ENCODE measurements at regions not wholly inside any gene's neighbourhood (a gene's known extent, or its start where the extent isn't known, plus 50 kb on each side); places are given as distances from the start of the nearest gene placed in this dataset.

- TF ChIP-seq CTCF (IDR thresholded peaks at IDR 0.05) = no peak
- TF ChIP-seq POLR2A (IDR thresholded peaks at IDR 0.05) = no peak
Measured at GRCh38 chr1:21351901-21352300, 61.6 kb upstream of the ECE1 start.

Measured in lower leg skin (tissue), 3 donors.